ENCODE measurements at regions not wholly inside any gene's neighbourhood (a gene's known extent, or its start where the extent isn't known, plus 50 kb on each side); places are given as distances from the start of the nearest gene placed in this dataset.
"Not testable (repeated sequence)": the region's sequence is repeated elsewhere in the genome, so short reads cannot be mapped to it uniquely, and the experiment has no call there.

DNA sequence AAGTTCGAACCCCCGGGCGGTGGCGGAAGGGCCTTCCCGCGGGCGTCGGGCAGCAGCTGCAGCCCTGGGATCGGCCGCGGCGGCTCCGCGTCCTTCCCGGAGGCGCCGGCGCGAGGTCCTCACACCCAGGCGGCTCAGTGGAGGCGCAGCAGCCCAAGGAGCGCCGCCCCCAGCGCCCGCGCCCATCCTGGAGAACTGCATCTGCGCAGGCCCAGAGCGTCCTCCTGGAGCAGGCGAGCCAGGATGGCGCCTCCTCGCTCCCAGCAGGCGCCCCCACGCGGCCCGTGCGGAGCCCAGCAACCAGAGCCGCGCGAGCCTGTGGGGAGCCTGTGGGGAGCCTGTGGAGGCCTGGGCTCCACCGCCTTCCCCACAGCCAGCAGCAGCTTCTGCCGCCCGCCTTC, 872.5 kb downstream of the TMEM121 start:
- not testable (repeated sequence) for TF ChIP-seq SUZ12 (IDR thresholded peaks at IDR 0.05; ENCODE audit: extremely low read depth, insufficient read depth, insufficient read length); YY1 (IDR thresholded peaks at IDR 0.05; ENCODE audit: insufficient read depth, insufficient read length); ZNF274 (IDR thresholded peaks at IDR 0.05; ENCODE audit: low read depth, low read length)

Measured in NT2/D1 (cell line).